Skeletal muscle tissue (tissue), 3 donors: ENCODE measurements at regions not wholly inside any gene's neighbourhood (a gene's known extent, or its start where the extent isn't known, plus 50 kb on each side); places are given as distances from the start of the nearest gene placed in this dataset.
A peak's percentile ranks its signal among the peaks of the same experiment; 100 is the strongest.

Experiments used
- H3K27ac ChIP-seq: one replicate; pipeline ENCODE4 v1.7.0; 2013; ENCODE audit warnings: mild to moderate bottlenecking, low read depth, low read length, inconsistent platforms
- H3K27me3 ChIP-seq, 3 donors: one replicate each; pipeline ENCODE4 v1.7.0; 2013; ENCODE audit warnings: low read length in 3 of 3; ENCODE audit not compliant: control insufficient read depth in 3 of 3, insufficient read depth in 3 of 3
- H3K36me3 ChIP-seq, 3 donors: one replicate each; pipeline ENCODE4 v1.7.0; 2013; ENCODE audit warnings: low read length in 3 of 3; ENCODE audit not compliant: control insufficient read depth in 3 of 3, insufficient read depth in 3 of 3
- H3K4me1 ChIP-seq, 3 donors: one replicate each; pipeline ENCODE4 v1.7.0; 2013; ENCODE audit warnings: low read length in 3 of 3, mild to moderate bottlenecking in 3 of 3; ENCODE audit not compliant: control insufficient read depth in 3 of 3, insufficient read depth in 3 of 3
- H3K4me3 ChIP-seq, 3 donors: one replicate each; pipeline ENCODE4 v1.7.0; 2013; ENCODE audit warnings: low read length in 3 of 3
- H3K9ac ChIP-seq, 3 donors: one replicate each; pipeline ENCODE4 v1.7.0; 2013; ENCODE audit warnings: low read length in 3 of 3, mild to moderate bottlenecking in 3 of 3, moderate library complexity in 2 of 3, low read depth in 1 of 3
- H3K9me3 ChIP-seq, 3 donors: one replicate each; pipeline ENCODE4 v1.7.0; 2013; ENCODE audit warnings: low read length in 3 of 3; ENCODE audit not compliant: control insufficient read depth in 3 of 3
- donor health status: Osteomylitis.

- peak overlapping the region in 1 of 3 donors; percentile 37 for H3K4me3 ChIP-seq
- peaks cover under 1 to 14% (median 4%) of the 10 kb centered on the region in 3 donors for H3K36me3 ChIP-seq
- H3K27me3 ChIP-seq, result no peaks in the 10 kb centered on the region
- H3K4me1 ChIP-seq, result peaks cover 34 to 49% (median 41%) of the 10 kb centered on the region in 3 donors
- H3K27ac ChIP-seq, result peak overlapping the region; percentile 37
- H3K9ac ChIP-seq, result no peak overlapping the region
- H3K9me3 ChIP-seq, result no peaks in the 10 kb centered on the region
Measured at GRCh38 chr20:19940988-19941460, 76.1 kb upstream of the NAA20 start.

GRCh38 chr20:19942611-19943010, 74.6 kb upstream of the NAA20 start:
- Histone ChIP-seq H3K27me3 (no peaks in the 10 kb centered on the region), H3K27ac (peak overlapping the region; percentile 45), H3K36me3 (peaks cover 2 to 7% (median 4%) of the 10 kb centered on the region in 3 donors), H3K9me3 (no peaks in the 10 kb centered on the region), H3K4me3 (no peak overlapping the region), H3K9ac (no peak overlapping the region), H3K4me1 (peaks cover 35 to 48% (median 44%) of the 10 kb centered on the region in 3 donors)

GRCh38 chr20:19943061-19943521, 74.1 kb upstream of the NAA20 start:
- no peaks in the 10 kb centered on the region for H3K9me3 ChIP-seq
- peaks cover 3 to 10% (median 7%) of the 10 kb centered on the region in 3 donors for H3K36me3 ChIP-seq
- peak overlapping the region; percentile 45 for H3K27ac ChIP-seq
- no peaks in the 10 kb centered on the region for H3K27me3 ChIP-seq
- no peak overlapping the region for H3K9ac ChIP-seq
- H3K4me1 ChIP-seq, result peaks cover 35 to 44% (median 44%) of the 10 kb centered on the region in 3 donors
- H3K4me3 ChIP-seq, result no peak overlapping the region

- no peaks in the 10 kb centered on the region for H3K9me3 ChIP-seq
- H3K9ac ChIP-seq, result peak overlapping the region in 1 of 3 donors; percentile 3
- peaks cover 34 to 40% (median 39%) of the 10 kb centered on the region in 3 donors for H3K4me1 ChIP-seq
- H3K27me3 ChIP-seq, result no peaks in the 10 kb centered on the region
- H3K27ac ChIP-seq, result peak overlapping the region; percentile 56
- H3K4me3 ChIP-seq, result no peak overlapping the region
- H3K36me3 ChIP-seq, result peaks cover 7 to 10% (median 10%) of the 10 kb centered on the region in 3 donors
Measured at GRCh38 chr20:19944772-19945459, 72.2 kb upstream of the NAA20 start.

GRCh38 chr20:19945732-19946670, 71.2 kb upstream of the NAA20 start:
- Histone ChIP-seq H3K4me1 (peaks cover 23 to 29% (median 28%) of the 10 kb centered on the region in 3 donors), H3K36me3 (peaks cover 4 to 12% (median 8%) of the 10 kb centered on the region in 3 donors), H3K27me3 (no peaks in the 10 kb centered on the region), H3K9ac (no peak overlapping the region), H3K9me3 (no peaks in the 10 kb centered on the region), H3K27ac (peak overlapping the region; percentile 56), H3K4me3 (no peak overlapping the region)

- H3K27ac ChIP-seq, result no peak overlapping the region
- peaks cover 21 to 26% (median 23%) of the 10 kb centered on the region in 3 donors for H3K4me1 ChIP-seq
- H3K27me3 ChIP-seq, result no peaks in the 10 kb centered on the region
- no peak overlapping the region for H3K9ac ChIP-seq
- H3K9me3 ChIP-seq, result no peaks in the 10 kb centered on the region
- peaks cover 6 to 18% (median 17%) of the 10 kb centered on the region in 3 donors for H3K36me3 ChIP-seq
- no peak overlapping the region for H3K4me3 ChIP-seq
Measured at GRCh38 chr20:19947611-19948264, 69.4 kb upstream of the NAA20 start.

- H3K4me1 ChIP-seq, result peaks cover 14 to 19% (median 16%) of the 10 kb centered on the region in 3 donors
- H3K27me3 ChIP-seq, result no peaks in the 10 kb centered on the region
- H3K9ac ChIP-seq, result no peak overlapping the region
- no peaks in the 10 kb centered on the region for H3K9me3 ChIP-seq
- no peak overlapping the region for H3K27ac ChIP-seq
- peaks cover 6 to 23% (median 17%) of the 10 kb centered on the region in 3 donors for H3K36me3 ChIP-seq
- H3K4me3 ChIP-seq, result no peak overlapping the region
Measured at GRCh38 chr20:19949195-19949867, 67.8 kb upstream of the NAA20 start.

GRCh38 chr20:19950042-19950441, 67.1 kb upstream of the NAA20 start:
- Histone ChIP-seq H3K9me3 (no peaks in the 10 kb centered on the region), H3K27me3 (no peaks in the 10 kb centered on the region), H3K4me3 (no peak overlapping the region), H3K27ac (no peak overlapping the region), H3K9ac (no peak overlapping the region), H3K36me3 (peaks cover 6 to 28% (median 17%) of the 10 kb centered on the region in 3 donors), H3K4me1 (peaks cover 7 to 12% (median 9%) of the 10 kb centered on the region in 3 donors)

- peaks cover 22 to 39% (median 27%) of the 10 kb centered on the region in 3 donors for H3K36me3 ChIP-seq
- H3K9ac ChIP-seq, result no peak overlapping the region
- no peak overlapping the region for H3K27ac ChIP-seq
- no peaks in the 10 kb centered on the region for H3K27me3 ChIP-seq
- no peaks in the 10 kb centered on the region for H3K4me1 ChIP-seq
- no peaks in the 10 kb centered on the region for H3K9me3 ChIP-seq
- H3K4me3 ChIP-seq, result no peak overlapping the region
Measured at GRCh38 chr20:19952392-19952791, 64.8 kb upstream of the NAA20 start.
